Activated CD4-positive, alpha-beta T cell treated with anti-CD3 and anti-CD28 coated beads, Interleukin-10, Interleukin-2, amounts not matched to agents 100 ng/mL and 50 ng/mL, durations not matched to agents 16 hours and 8 hours (primary cell): ENCODE measurements at regions not wholly inside any gene's neighbourhood (a gene's known extent, or its start where the extent isn't known, plus 50 kb on each side); places are given as distances from the start of the nearest gene placed in this dataset.
A peak's percentile ranks its signal among the peaks of the same experiment; 100 is the strongest.

Source experiments
- DNase-seq: peaks from one replicate; pipeline ENCODE4 v3.0.0-alpha.2; 2020

DNA sequence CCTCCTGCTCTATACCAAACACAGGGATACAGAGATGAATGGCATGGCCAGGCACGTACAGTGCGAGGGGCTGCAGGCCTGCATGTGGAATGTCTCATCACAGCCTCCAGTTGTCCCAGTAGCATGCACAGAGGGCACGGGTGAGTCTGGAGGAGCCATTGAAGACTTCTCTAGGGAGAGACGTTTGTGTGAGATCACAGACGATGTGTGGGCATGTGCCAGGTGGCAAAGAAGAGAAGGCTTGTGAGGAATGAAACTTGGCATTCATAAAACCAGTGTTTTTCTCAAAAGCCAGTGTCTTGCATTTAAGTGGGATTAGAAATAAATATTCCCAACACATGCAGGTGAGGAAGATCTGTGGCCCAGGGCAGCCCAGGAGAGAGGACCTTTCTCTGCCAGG lies 119.1 kb upstream of the UBE3A start:
- DNase-seq = no peak

- no peak for DNase-seq
These were observed 117.3 kb upstream of the UBE3A start for GRCh38 chr15:25556136-25556535.

DNA sequence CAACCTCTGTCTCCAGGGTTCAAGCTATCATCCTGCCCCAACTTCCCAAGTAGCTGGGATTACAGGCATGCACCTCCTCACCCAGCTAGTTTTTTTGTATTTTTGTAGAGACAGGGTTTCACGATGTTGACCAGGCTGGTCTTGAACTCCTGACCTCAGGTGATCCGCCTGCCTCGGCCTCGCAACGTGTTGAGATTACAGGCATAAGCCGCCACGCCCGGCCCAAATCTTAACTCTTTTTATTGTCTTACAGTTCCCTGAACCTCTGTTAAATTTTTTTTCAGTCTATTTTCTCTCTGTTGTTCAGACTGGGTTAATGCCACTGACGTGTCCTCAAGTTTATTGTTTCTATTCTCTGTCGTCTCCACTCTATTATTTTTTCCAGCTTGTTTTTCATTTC lies 115.8 kb upstream of the UBE3A start:
- DNase-seq = no peak

DNA sequence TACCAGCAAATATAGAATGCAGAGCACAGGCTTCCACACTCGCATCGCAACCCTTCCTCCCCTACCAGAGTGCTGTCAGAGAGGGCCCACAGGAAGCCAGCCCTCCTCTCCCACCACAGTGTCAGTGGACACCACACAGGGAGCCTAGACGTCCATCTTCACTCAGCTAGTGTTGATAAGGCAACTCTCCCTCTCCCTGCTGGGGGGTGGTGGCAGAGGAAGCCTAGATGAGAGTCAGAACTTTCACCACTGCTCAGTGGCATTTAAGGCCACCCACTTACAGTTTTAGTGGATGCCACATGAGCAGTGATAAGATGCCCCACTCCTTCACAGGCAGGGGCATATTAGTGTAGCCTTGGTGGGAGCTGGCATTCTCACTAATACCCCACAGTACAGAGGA lies 109.8 kb upstream of the UBE3A start:
- no peak for DNase-seq

GRCh38 chr15:25545889-25546288 lies 107.1 kb upstream of the UBE3A start:
- DNase-seq = no peak

- no peak for DNase-seq
These were observed 106.2 kb upstream of the UBE3A start for GRCh38 chr15:25545017-25545416.

- no peak for DNase-seq
These were observed 105.3 kb upstream of the UBE3A start for GRCh38 chr15:25544076-25544475.

DNA sequence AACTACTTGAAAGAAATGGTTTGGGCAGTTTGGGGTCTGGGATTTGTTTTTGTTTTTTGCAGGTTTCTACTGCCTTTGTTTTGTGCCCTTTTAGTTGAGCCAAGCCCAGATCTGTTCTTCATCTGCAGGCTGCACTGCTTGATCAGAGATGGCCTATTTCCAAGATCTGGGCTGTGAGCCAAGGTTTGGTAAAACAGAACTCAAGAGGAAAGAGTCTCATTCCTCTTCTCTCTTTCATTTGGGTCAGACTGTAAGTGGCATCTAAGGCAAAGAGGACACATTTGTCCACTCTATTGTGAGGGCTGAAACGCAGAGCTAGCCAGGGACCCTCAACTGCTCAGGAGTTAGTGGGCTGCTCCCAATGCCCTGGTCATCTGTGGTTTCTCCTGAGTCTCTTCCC lies 104.4 kb upstream of the UBE3A start:
- no peak for DNase-seq

- no peak for DNase-seq
These were observed 102.4 kb upstream of the UBE3A start for GRCh38 chr15:25541228-25541627.

DNA sequence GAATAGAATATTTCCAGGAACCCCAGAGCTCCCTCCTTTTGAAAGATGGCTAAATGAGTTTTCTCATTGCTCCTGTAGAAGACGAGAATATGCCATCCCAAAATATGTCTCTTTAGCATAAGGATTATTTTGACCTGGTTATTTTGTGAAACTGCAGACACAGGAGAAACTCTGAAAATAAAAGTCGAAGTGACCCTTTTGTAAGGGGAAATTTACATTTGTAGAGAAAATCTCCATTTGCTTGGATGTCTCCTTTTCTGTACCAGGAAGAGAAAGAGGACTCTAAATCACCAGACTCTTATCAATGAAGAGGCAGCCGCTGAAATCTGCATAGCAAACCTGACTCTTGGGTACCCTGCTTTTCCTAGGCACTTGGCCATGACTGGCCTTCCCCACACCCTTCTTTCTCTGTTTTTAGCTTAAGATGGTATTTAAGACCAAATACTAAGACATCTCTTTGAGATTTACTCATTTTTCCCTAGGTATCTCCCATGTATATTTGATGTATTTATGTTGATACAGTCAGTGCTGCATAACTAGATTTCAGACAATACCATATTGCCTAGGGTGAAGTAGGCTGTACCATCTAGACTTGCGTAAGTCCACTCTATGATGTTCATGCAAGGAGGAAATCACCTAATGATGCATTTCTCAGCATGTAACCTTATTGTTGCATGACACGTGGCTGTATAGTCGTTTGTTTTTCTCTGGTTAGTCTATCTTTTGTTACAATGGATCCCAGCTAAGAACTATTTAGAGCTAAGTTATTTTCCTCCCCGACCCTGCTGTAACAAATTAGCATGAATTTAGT lies 98.2 kb upstream of the UBE3A start:
- no peak for DNase-seq

DNA sequence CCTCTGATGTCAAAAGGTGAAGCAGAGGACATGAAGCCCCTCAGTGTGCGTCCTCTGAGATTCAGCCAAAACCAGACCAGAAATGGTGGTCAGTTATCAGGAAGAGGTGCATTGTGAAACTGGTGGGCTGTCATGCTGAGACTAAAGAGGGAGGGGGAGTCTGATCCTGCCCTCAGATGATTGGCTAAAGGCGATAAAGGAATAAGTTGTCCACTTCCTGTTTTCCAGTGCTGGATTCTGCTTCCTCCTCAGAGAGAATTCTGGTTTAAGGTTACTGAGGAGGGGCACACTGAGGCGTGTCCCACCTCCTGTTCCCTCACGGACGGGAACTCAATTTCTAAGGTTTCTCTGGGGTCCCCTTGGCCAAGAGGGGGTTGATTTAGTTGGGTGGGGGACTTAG lies 97.0 kb upstream of the UBE3A start:
- DNase-seq = no peak

DNA sequence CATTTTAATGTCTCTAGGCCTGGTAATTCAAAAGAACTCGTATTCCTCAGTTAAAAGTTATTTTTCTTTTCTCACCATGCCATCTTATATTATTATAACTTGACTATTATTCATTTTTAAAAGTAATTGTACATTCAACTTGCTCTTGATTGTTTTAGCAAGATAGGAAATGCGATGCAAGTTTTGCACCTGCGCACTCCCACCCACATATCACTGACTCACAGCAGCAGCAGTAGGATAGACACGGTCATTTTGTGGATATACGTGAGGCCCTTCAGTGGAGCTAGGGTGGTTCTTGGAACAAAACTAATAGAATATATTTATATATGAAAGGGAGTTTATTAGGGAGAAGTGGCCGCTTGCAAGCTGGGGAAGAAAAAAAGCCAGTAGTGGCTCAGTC lies 95.5 kb upstream of the UBE3A start:
- no peak for DNase-seq

DNA sequence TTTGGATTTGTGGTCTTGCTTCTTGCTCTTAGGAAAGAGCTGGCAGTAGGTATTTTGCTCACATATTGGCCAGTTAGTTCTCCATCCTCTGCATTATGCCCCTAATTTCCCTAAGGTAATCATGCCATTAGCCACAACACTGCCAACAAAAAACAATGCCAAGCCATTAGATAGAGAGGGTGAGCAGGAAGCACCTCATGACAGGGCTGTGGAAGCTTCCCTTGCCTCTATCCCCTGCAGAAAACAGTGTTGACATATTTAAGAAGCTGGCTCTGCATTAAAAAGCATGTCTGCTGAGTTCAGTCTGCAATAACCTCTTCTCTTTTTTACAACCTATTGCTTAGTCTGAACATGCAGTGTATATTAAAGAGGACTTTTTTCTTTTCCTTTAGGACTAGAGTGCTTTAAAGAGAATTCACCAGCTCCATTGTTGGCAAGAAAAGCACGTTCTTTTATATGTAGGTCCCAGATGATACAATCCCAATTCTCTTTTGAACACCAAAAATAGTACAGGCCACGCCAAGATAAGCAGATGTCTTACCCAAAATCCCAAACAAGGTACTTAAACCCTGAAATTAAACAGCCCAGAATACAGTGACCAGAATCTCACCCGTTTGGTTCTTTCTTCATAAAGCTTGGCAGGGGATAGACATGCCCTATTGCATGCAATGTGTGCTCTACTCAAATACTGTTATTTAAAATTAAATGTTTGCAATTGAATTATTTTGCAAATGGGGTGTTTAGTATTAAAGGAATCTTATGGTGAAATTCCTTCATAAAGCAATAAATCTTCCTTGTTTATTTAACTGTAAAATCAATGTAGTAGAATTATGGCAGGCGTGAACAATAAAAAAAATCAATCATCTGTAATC lies 93.7 kb upstream of the UBE3A start:
- DNase-seq = no peak

GRCh38 chr15:25529774-25530173 lies 91.0 kb upstream of the UBE3A start:
- DNase-seq = no peak

DNA sequence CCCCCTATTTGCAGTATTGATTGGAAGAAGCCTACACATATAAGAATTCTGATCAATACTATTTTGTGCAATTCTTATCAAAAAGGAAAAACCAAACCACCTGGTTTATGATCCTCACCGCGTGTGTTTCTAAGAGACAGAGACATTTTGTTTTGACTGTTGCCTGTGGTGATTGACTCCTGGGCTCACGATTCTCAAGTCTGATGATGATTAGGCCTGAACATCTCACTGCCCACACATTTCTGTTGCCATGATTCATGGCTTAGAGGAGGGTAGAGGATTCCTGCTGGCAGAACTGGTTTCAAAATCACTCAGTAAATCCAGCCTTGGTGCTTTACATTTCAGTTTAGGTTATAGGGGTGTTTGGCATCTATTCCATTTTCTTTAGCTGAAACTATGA lies 88.3 kb upstream of the UBE3A start:
- DNase-seq = no peak

- DNase-seq = no peak
These were observed 86.9 kb upstream of the UBE3A start for GRCh38 chr15:25525741-25526140.

- no peak for DNase-seq
These were observed 76.8 kb upstream of the UBE3A start for GRCh38 chr15:25515633-25516032.

- no peak for DNase-seq
These were observed 75.7 kb upstream of the UBE3A start for GRCh38 chr15:25514522-25514921.

DNA sequence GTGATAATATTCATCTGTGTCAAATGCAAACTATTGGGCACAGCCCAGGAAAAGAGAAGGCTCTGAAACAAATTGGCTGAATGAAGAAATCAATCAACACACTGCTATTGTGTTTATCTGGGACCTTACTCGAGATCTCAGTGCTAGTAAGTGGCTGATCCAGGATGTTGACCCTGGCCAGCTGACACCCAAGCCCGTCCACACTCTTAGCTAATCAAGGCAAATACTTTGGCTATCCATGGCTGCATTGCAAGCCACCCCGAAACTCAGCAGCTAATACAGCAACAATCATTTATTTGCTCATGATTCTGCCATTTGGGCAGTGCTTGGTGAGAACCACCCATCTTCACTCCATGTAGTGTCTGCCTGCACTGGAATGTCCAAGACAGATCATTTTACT lies 74.1 kb upstream of the UBE3A start:
- DNase-seq = no peak

GRCh38 chr15:25510146-25510545 lies 71.3 kb upstream of the UBE3A start:
- DNase-seq = no peak

- no peak for DNase-seq
These were observed 70.9 kb upstream of the UBE3A start for GRCh38 chr15:25509703-25510102.

DNA sequence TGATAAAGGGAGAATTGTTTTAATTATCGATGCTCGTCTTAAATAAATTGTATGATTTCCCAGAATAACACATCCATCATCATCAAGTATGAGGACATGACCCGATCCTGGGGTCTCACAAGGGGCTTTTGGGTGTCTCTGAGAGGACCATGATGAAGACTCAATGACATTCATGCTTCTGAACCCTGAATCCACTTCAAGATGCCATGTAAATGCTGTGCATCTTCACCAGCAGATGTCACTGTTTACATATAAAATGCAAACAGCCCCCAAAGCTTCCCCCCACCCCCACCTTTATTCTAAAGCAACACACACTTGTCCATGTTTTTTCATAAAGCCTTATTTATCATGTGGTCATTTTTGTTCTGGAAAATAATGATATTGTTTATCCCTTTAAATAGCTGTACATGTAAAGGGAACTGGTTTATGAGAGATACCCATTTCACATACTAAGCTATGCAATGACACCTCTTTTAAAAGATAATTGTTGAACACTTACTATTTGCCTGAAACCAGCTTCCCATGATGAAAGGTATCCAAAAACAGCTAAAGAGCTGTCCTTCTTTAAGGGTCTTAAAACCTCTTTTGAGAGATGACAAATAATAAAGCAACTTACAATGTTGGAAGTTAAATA lies 69.7 kb upstream of the UBE3A start:
- peak; percentile 23 for DNase-seq

DNA sequence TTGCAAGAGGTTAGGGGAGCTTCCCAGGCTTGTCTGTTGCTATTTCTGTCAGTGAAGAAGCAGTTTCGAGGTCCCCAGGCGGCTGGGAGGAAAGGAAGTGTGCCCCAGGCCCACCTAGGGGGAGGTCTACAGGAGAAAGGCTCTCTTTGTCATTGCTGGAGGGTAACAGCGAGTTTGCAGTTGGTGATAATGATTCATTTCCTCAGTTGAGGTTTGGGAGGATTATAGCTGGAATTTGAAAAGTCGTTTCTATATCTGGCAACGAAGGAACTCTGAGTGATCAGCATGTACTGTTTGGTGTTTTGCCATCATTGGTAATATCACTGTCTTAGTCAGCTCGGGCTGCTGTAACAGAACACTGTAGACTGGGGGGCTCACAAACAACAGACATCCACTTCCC lies 65.5 kb upstream of the UBE3A start:
- no peak for DNase-seq
